Ectodermal cell (in vitro differentiated cells): ENCODE measurements at regions not wholly inside any gene's neighbourhood (a gene's known extent, or its start where the extent isn't known, plus 50 kb on each side); places are given as distances from the start of the nearest gene placed in this dataset.

Experiments
- H3K27ac ChIP-seq: 2 replicates; pipeline ENCODE4 v1.7.0; 2013; ENCODE audit warnings: mild to moderate bottlenecking, low read depth, low read length; ENCODE audit not compliant: insufficient read depth, poor library complexity, severe bottlenecking
- H3K27me3 ChIP-seq: 2 replicates; pipeline ENCODE4 v1.7.0; 2013; ENCODE audit warnings: mild to moderate bottlenecking, low read length; ENCODE audit not compliant: insufficient read depth, control insufficient read depth, poor library complexity, severe bottlenecking
- H3K36me3 ChIP-seq: one replicate; pipeline ENCODE4 v1.7.0; 2013; ENCODE audit warnings: low read length; ENCODE audit not compliant: control insufficient read depth, insufficient read depth
- H3K4me1 ChIP-seq: one replicate; pipeline ENCODE4 v1.7.0; 2013; ENCODE audit warnings: low read length; ENCODE audit not compliant: control insufficient read depth, insufficient read depth
- H3K4me3 ChIP-seq: 2 replicates; pipeline ENCODE4 v1.7.0; 2013; ENCODE audit warnings: low read depth, low read length, control low read depth; ENCODE audit not compliant: insufficient read depth
- H3K9me3 ChIP-seq: 2 replicates; pipeline ENCODE4 v1.7.0; 2013; ENCODE audit warnings: mild to moderate bottlenecking, low read length, moderate library complexity; ENCODE audit not compliant: control insufficient read depth
- WGBS, 2 experiments: methylation state at CpG; one replicate each; pipeline ENCODE4 v1.1.7; 2013; ENCODE audit warnings: missing lambda C conversion rate in 2 of 2; 5-methylcytosine and 5-hydroxymethylcytosine counted together

- no peaks in the 10 kb centered on the region for H3K27me3 ChIP-seq
- no peaks in the 10 kb centered on the region for H3K9me3 ChIP-seq
- H3K27ac ChIP-seq: no peak overlapping the region
- 88 to 90% methylated on average over 19 of the region's 19 CpGs for WGBS, 2 experiments
- H3K4me1 ChIP-seq: peaks cover 11% of the 10 kb centered on the region
- no peaks in the 10 kb centered on the region for H3K36me3 ChIP-seq
- H3K4me3 ChIP-seq: no peak overlapping the region
Observed at GRCh38 chr17:79524213-79525187, 86.4 kb downstream of the RBFOX3 start.

DNA sequence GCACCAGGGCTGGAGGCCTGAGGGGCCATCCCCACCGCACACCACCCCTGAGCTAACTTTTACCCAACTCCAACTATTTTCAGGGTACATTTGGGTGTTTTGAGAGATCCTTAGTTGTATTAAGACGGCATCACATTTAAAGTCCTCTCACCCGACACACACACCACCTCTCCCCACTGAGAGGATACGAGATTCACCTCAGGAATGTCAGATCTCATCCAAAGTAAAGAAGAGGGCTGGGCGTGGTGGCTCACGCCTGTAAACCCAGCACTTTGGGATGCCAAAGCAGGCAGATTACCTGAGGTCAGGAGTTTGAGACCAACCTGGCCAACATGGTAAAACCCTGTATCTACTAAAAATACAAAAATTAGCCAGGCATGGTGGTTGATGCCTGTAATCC is 88.4 kb downstream of the RBFOX3 start:
- H3K4me3 ChIP-seq: no peak overlapping the region
- H3K27ac ChIP-seq: no peak overlapping the region
- no peaks in the 10 kb centered on the region for H3K27me3 ChIP-seq
- H3K36me3 ChIP-seq: no peaks in the 10 kb centered on the region
- 88 to 90% methylated on average over 6 of the region's 6 CpGs for WGBS, 2 experiments
- peaks cover 5% of the 10 kb centered on the region for H3K4me1 ChIP-seq
- H3K9me3 ChIP-seq: no peaks in the 10 kb centered on the region

GRCh38 chr17:79521225-79521624 is 89.6 kb downstream of the RBFOX3 start:
- no peak overlapping the region for H3K27ac ChIP-seq
- no peaks in the 10 kb centered on the region for H3K27me3 ChIP-seq

GRCh38 chr17:79520167-79521165 is 90.4 kb downstream of the RBFOX3 start:
- 88 to 89% methylated on average over 39 of the region's 39 CpGs for WGBS, 2 experiments
- H3K4me1 ChIP-seq: peaks cover 18% of the 10 kb centered on the region
- no peaks in the 10 kb centered on the region for H3K9me3 ChIP-seq
- no peaks in the 10 kb centered on the region for H3K36me3 ChIP-seq
- no peak overlapping the region for H3K4me3 ChIP-seq
- no peaks in the 10 kb centered on the region for H3K27me3 ChIP-seq
- H3K27ac ChIP-seq: no peak overlapping the region

More at GRCh38 chr17:79521225-79521624, 89.6 kb downstream of the RBFOX3 start:
- 90 to 92% methylated on average over 4 of the region's 4 CpGs for WGBS, 2 experiments
- Histone ChIP-seq H3K4me1 (peaks cover 11% of the 10 kb centered on the region), H3K4me3 (no peak overlapping the region), H3K9me3 (no peaks in the 10 kb centered on the region), H3K36me3 (no peaks in the 10 kb centered on the region)

- H3K4me1 ChIP-seq: peaks cover 18% of the 10 kb centered on the region
- no peaks in the 10 kb centered on the region for H3K27me3 ChIP-seq
Observed at GRCh38 chr17:79519601-79520000, 91.2 kb downstream of the RBFOX3 start.

GRCh38 chr17:79518585-79519523 is 92.0 kb downstream of the RBFOX3 start:
- 88 to 90% methylated on average over 31 of the region's 31 CpGs for WGBS, 2 experiments
- Histone ChIP-seq H3K36me3 (no peaks in the 10 kb centered on the region), H3K4me3 (no peak overlapping the region), H3K9me3 (no peaks in the 10 kb centered on the region), H3K4me1 (peaks cover 18% of the 10 kb centered on the region), H3K27me3 (no peaks in the 10 kb centered on the region), H3K27ac (no peak overlapping the region)

More at GRCh38 chr17:79519601-79520000, 91.2 kb downstream of the RBFOX3 start:
- WGBS, 2 experiments: 93 to 94% methylated on average over 11 of the region's 11 CpGs
- Histone ChIP-seq H3K36me3 (no peaks in the 10 kb centered on the region), H3K9me3 (no peaks in the 10 kb centered on the region), H3K27ac (no peak overlapping the region), H3K4me3 (no peak overlapping the region)

DNA sequence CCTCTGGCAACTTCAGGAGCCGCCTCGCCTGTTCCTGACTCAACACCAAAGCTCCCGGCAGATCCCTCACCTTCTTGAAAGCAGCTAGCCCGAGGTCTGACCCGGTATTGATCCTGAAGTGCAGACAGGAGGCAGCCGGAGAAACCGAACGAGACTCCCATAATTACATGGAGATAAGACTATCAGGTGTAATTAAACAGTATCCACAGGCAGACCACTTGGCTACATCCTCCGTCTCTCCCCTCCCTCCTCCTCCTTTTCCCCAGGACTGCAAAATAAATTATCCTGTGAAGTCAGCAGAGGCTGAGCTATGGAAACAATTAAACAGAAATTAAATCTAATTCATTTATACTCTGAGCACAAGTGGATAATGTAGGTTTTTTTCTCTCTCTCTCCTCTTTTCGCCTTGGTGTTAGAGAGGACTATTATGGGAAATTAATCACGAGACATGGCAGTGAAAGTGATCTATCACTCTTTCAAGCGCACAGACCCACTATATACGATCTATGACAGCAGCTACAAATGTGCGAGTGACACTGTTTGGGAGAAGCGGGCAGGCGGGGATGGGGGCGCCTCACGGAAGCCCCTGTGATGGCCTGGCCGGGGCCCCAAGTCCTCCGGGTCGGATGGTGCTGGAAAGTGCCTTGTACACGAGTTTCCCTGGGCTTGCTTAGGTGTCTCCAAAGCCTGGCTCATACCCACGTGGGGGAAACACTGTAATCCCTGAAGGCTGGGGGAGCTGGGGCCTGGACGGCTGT is 92.8 kb downstream of the RBFOX3 start:
- Histone ChIP-seq H3K4me3 (no peak overlapping the region), H3K4me1 (peaks cover 18% of the 10 kb centered on the region), H3K27ac (no peak overlapping the region), H3K36me3 (no peaks in the 10 kb centered on the region), H3K27me3 (no peaks in the 10 kb centered on the region), H3K9me3 (no peaks in the 10 kb centered on the region)
- WGBS, 2 experiments: 92% methylated on average over 23 to 24 of the region's 24 CpGs

DNA sequence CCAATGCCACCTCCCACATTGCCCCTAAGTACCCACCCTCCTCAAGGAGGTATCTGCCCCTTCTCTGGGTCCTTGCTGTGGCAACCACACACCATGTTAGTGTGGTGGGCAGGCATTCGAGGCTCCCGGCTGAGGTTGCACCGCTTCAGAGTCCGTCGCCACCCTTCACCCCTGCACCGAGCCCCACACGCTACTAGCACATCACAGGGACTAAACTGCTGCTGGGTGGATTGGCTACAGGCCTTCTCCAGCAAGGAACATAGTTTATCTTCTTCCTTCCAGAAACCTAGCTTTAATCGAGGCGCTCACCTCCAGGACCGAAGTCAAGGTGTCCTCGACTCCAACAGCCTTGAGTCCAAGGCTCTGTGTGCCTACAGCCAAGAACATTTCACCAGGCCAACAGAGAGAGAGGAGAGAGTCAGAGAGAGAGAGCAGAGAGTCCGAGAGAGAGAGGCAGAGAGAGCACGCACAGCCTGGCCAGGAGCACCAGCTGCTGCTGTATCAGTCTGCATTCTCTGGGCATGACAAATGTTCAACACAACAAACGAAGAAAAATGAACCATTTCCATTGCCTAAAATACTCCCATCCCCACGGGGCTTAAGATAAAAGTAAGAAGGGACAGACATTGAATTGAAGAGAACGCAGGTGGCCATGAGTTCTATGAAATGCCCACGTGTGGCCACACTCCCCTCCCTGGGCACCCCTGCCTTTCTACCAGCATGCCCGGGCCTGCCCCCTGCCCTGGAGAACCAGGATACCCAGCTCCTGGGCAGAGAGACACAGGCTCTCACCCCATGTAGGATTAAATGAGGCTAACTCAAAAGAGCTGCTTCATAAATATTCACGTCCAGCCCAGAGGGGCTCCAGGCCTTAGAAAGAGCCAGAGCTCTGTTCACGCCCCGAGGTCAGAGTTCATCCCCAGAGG is 94.9 kb downstream of the RBFOX3 start:
- Histone ChIP-seq H3K9me3 (no peaks in the 10 kb centered on the region), H3K27ac (no peak overlapping the region), H3K36me3 (no peaks in the 10 kb centered on the region), H3K27me3 (no peaks in the 10 kb centered on the region), H3K4me1 (peaks cover 18% of the 10 kb centered on the region), H3K4me3 (no peak overlapping the region)
- WGBS, 2 experiments: 82 to 83% methylated on average over 21 of the region's 21 CpGs
